ENCODE measurements at regions not wholly inside any gene's neighbourhood (a gene's known extent, or its start where the extent isn't known, plus 50 kb on each side); places are given as distances from the start of the nearest gene placed in this dataset.

GRCh38 chr9:14455243-14455642 lies 141.3 kb upstream of the NFIB start:
- H3K9me3 Mint-ChIP-seq: peaks cover 0 to 4% (median 0%) of the 10 kb centered on the region in 7 donors
- H3K27me3 Mint-ChIP-seq: no peaks in the 10 kb centered on the region
- peak overlapping the region in 1 of 3 donors; percentile 2 for H3K27ac Mint-ChIP-seq
- Histone ChIP-seq H3K27ac (ENCODE audit: insufficient read depth, low read length, poor library complexity, severe bottlenecking) (no peak overlapping the region), H3K27me3 (ENCODE audit: control insufficient read depth, insufficient read depth, low read length) (no peaks in the 10 kb centered on the region), H3K4me1 (ENCODE audit: control insufficient read depth, insufficient read depth, low read length, poor library complexity, severe bottlenecking) (no peaks in the 10 kb centered on the region), H3K9me3 (ENCODE audit: control insufficient read depth in 2 of 2, low read length in 2 of 2) (no peaks in the 10 kb centered on the region), H3K4me3 (ENCODE audit: low read depth, low read length) (no peak overlapping the region), H3K36me3 (ENCODE audit: control insufficient read depth, insufficient read depth, low read length) (no peaks in the 10 kb centered on the region)
- H3K4me3 Mint-ChIP-seq: no peak overlapping the region
- no peaks in the 10 kb centered on the region for H3K36me3 Mint-ChIP-seq
- ATAC-seq (ENCODE audit: low read depth in 2 of 2) (no peak), DNase-seq (no peak)
- no peaks in the 10 kb centered on the region for H3K4me1 Mint-ChIP-seq

GRCh38 chr9:14453286-14453685 lies 139.3 kb upstream of the NFIB start:
- H3K27me3 ChIP-seq (ENCODE audit: control insufficient read depth, insufficient read depth, low read length): no peaks in the 10 kb centered on the region
- H3K36me3 ChIP-seq (ENCODE audit: control insufficient read depth, insufficient read depth, low read length): no peaks in the 10 kb centered on the region
- H3K27me3 Mint-ChIP-seq: no peaks in the 10 kb centered on the region

GRCh38 chr9:14452539-14452938 lies 138.6 kb upstream of the NFIB start:
- Histone ChIP-seq H3K27ac (ENCODE audit: insufficient read depth, low read length, poor library complexity, severe bottlenecking) (no peak overlapping the region), H3K27me3 (ENCODE audit: control insufficient read depth, insufficient read depth, low read length) (no peaks in the 10 kb centered on the region), H3K4me3 (ENCODE audit: low read depth, low read length) (no peak overlapping the region), H3K4me1 (ENCODE audit: control insufficient read depth, insufficient read depth, low read length, poor library complexity, severe bottlenecking) (no peaks in the 10 kb centered on the region), H3K36me3 (ENCODE audit: control insufficient read depth, insufficient read depth, low read length) (no peaks in the 10 kb centered on the region), H3K9me3 (ENCODE audit: control insufficient read depth in 2 of 2, low read length in 2 of 2) (no peaks in the 10 kb centered on the region)
- ATAC-seq (ENCODE audit: low read depth in 2 of 2) (no peak), DNase-seq (no peak)
- H3K4me1 Mint-ChIP-seq: no peaks in the 10 kb centered on the region
- H3K4me3 Mint-ChIP-seq: no peak overlapping the region
- no peaks in the 10 kb centered on the region for H3K27me3 Mint-ChIP-seq
- H3K36me3 Mint-ChIP-seq: no peaks in the 10 kb centered on the region
- H3K27ac Mint-ChIP-seq: no peak overlapping the region
- peaks cover 0 to 4% (median 0%) of the 10 kb centered on the region in 7 donors for H3K9me3 Mint-ChIP-seq

More at GRCh38 chr9:14453286-14453685, 139.3 kb upstream of the NFIB start:
- DNase-seq (no peak), ATAC-seq (ENCODE audit: low read depth in 2 of 2) (no peak)
- no peaks in the 10 kb centered on the region for H3K4me1 ChIP-seq (ENCODE audit: control insufficient read depth, insufficient read depth, low read length, poor library complexity, severe bottlenecking)
- H3K4me3 ChIP-seq (ENCODE audit: low read depth, low read length): no peak overlapping the region
- H3K4me1 Mint-ChIP-seq: no peaks in the 10 kb centered on the region
- H3K9me3 Mint-ChIP-seq: peaks cover 0 to 4% (median 0%) of the 10 kb centered on the region in 7 donors
- no peak overlapping the region for H3K27ac Mint-ChIP-seq
- no peak overlapping the region for H3K4me3 Mint-ChIP-seq
- no peaks in the 10 kb centered on the region for H3K36me3 Mint-ChIP-seq
- no peak overlapping the region for H3K27ac ChIP-seq (ENCODE audit: insufficient read depth, low read length, poor library complexity, severe bottlenecking)
- no peaks in the 10 kb centered on the region for H3K9me3 ChIP-seq (ENCODE audit: control insufficient read depth in 2 of 2, low read length in 2 of 2)

- Mint-ChIP-seq H3K36me3 (no peaks in the 10 kb centered on the region), H3K27me3 (no peaks in the 10 kb centered on the region), H3K4me3 (no peak overlapping the region), H3K9me3 (peaks cover 0 to 4% (median 0%) of the 10 kb centered on the region in 7 donors), H3K4me1 (no peaks in the 10 kb centered on the region), H3K27ac (no peak overlapping the region)
- Histone ChIP-seq H3K36me3 (ENCODE audit: control insufficient read depth, insufficient read depth, low read length) (no peaks in the 10 kb centered on the region), H3K27ac (ENCODE audit: insufficient read depth, low read length, poor library complexity, severe bottlenecking) (no peak overlapping the region), H3K27me3 (ENCODE audit: control insufficient read depth, insufficient read depth, low read length) (no peaks in the 10 kb centered on the region), H3K4me1 (ENCODE audit: control insufficient read depth, insufficient read depth, low read length, poor library complexity, severe bottlenecking) (no peaks in the 10 kb centered on the region), H3K4me3 (ENCODE audit: low read depth, low read length) (no peak overlapping the region), H3K9me3 (ENCODE audit: control insufficient read depth in 2 of 2, low read length in 2 of 2) (no peaks in the 10 kb centered on the region)
- ATAC-seq (ENCODE audit: low read depth in 2 of 2) (no peak), DNase-seq (no peak)
Observed at GRCh38 chr9:14451949-14452348, 138.0 kb upstream of the NFIB start.

- no peak for ATAC-seq (ENCODE audit: low read depth in 2 of 2)
- H3K9me3 ChIP-seq (ENCODE audit: control insufficient read depth in 2 of 2, low read length in 2 of 2): no peaks in the 10 kb centered on the region
Observed at GRCh38 chr9:14447103-14447502, 133.2 kb upstream of the NFIB start.

GRCh38 chr9:14445946-14446345 lies 132.0 kb upstream of the NFIB start:
- no peaks in the 10 kb centered on the region for H3K27me3 Mint-ChIP-seq

More at GRCh38 chr9:14447103-14447502, 133.2 kb upstream of the NFIB start:
- Histone ChIP-seq H3K27me3 (ENCODE audit: control insufficient read depth, insufficient read depth, low read length) (no peaks in the 10 kb centered on the region), H3K4me1 (ENCODE audit: control insufficient read depth, insufficient read depth, low read length, poor library complexity, severe bottlenecking) (no peaks in the 10 kb centered on the region), H3K4me3 (ENCODE audit: low read depth, low read length) (no peak overlapping the region), H3K27ac (ENCODE audit: insufficient read depth, low read length, poor library complexity, severe bottlenecking) (no peak overlapping the region), H3K36me3 (ENCODE audit: control insufficient read depth, insufficient read depth, low read length) (no peaks in the 10 kb centered on the region)
- H3K4me3 Mint-ChIP-seq: no peak overlapping the region
- peaks cover 0 to 8% (median 3%) of the 10 kb centered on the region in 7 donors for H3K9me3 Mint-ChIP-seq
- no peaks in the 10 kb centered on the region for H3K27me3 Mint-ChIP-seq
- no peak for DNase-seq
- no peak overlapping the region for H3K27ac Mint-ChIP-seq
- H3K36me3 Mint-ChIP-seq: no peaks in the 10 kb centered on the region
- H3K4me1 Mint-ChIP-seq: no peaks in the 10 kb centered on the region

GRCh38 chr9:14442956-14443355 lies 129.0 kb upstream of the NFIB start:
- Mint-ChIP-seq H3K27ac (no peak overlapping the region), H3K4me1 (no peaks in the 10 kb centered on the region), H3K27me3 (no peaks in the 10 kb centered on the region), H3K36me3 (no peaks in the 10 kb centered on the region), H3K4me3 (no peak overlapping the region), H3K9me3 (peaks cover 0 to 6% (median 0%) of the 10 kb centered on the region in 7 donors)
- Histone ChIP-seq H3K9me3 (ENCODE audit: control insufficient read depth in 2 of 2, low read length in 2 of 2) (no peaks in the 10 kb centered on the region), H3K4me1 (ENCODE audit: control insufficient read depth, insufficient read depth, low read length, poor library complexity, severe bottlenecking) (no peaks in the 10 kb centered on the region), H3K36me3 (ENCODE audit: control insufficient read depth, insufficient read depth, low read length) (no peaks in the 10 kb centered on the region), H3K4me3 (ENCODE audit: low read depth, low read length) (no peak overlapping the region), H3K27me3 (ENCODE audit: control insufficient read depth, insufficient read depth, low read length) (no peaks in the 10 kb centered on the region), H3K27ac (ENCODE audit: insufficient read depth, low read length, poor library complexity, severe bottlenecking) (no peak overlapping the region)
- ATAC-seq (ENCODE audit: low read depth in 2 of 2): no peak
- no peak for DNase-seq

More at GRCh38 chr9:14445946-14446345, 132.0 kb upstream of the NFIB start:
- no peak for ATAC-seq (ENCODE audit: low read depth in 2 of 2)
- Histone ChIP-seq H3K27me3 (ENCODE audit: control insufficient read depth, insufficient read depth, low read length) (no peaks in the 10 kb centered on the region), H3K9me3 (ENCODE audit: control insufficient read depth in 2 of 2, low read length in 2 of 2) (no peaks in the 10 kb centered on the region), H3K36me3 (ENCODE audit: control insufficient read depth, insufficient read depth, low read length) (no peaks in the 10 kb centered on the region), H3K4me1 (ENCODE audit: control insufficient read depth, insufficient read depth, low read length, poor library complexity, severe bottlenecking) (no peaks in the 10 kb centered on the region), H3K27ac (ENCODE audit: insufficient read depth, low read length, poor library complexity, severe bottlenecking) (no peak overlapping the region), H3K4me3 (ENCODE audit: low read depth, low read length) (no peak overlapping the region)
- Mint-ChIP-seq H3K36me3 (no peaks in the 10 kb centered on the region), H3K4me3 (no peak overlapping the region), H3K9me3 (peaks cover 0 to 8% (median 3%) of the 10 kb centered on the region in 7 donors), H3K27ac (no peak overlapping the region), H3K4me1 (no peaks in the 10 kb centered on the region)
- no peak for DNase-seq

GRCh38 chr9:14441976-14442651 lies 128.2 kb upstream of the NFIB start:
- Mint-ChIP-seq H3K4me1 (no peaks in the 10 kb centered on the region), H3K27me3 (no peaks in the 10 kb centered on the region), H3K9me3 (peaks cover 0 to 6% (median 0%) of the 10 kb centered on the region in 7 donors), H3K27ac (no peak overlapping the region), H3K36me3 (no peaks in the 10 kb centered on the region), H3K4me3 (no peak overlapping the region)
- ATAC-seq (ENCODE audit: low read depth in 2 of 2) (no peak), DNase-seq (no peak)
- Histone ChIP-seq H3K4me1 (ENCODE audit: control insufficient read depth, insufficient read depth, low read length, poor library complexity, severe bottlenecking) (no peaks in the 10 kb centered on the region), H3K27ac (ENCODE audit: insufficient read depth, low read length, poor library complexity, severe bottlenecking) (no peak overlapping the region), H3K4me3 (ENCODE audit: low read depth, low read length) (no peak overlapping the region), H3K9me3 (ENCODE audit: control insufficient read depth in 2 of 2, low read length in 2 of 2) (no peaks in the 10 kb centered on the region), H3K36me3 (ENCODE audit: control insufficient read depth, insufficient read depth, low read length) (no peaks in the 10 kb centered on the region), H3K27me3 (ENCODE audit: control insufficient read depth, insufficient read depth, low read length) (no peaks in the 10 kb centered on the region)
